HepG2 (cell line): ENCODE measurements at regions not wholly inside any gene's neighbourhood (a gene's known extent, or its start where the extent isn't known, plus 50 kb on each side); places are given as distances from the start of the nearest gene placed in this dataset.

Source experiments
- CTCF ChIP-seq: sonication (generic); formaldehyde crosslinking; IDR thresholded peaks from 2 replicates; pipeline ENCODE4 v1.5.0; 2020; ENCODE audit warnings: mild to moderate bottlenecking, missing genetic modification reagents, moderate library complexity
- EZH2 ChIP-seq: conservative IDR thresholded peaks from 2 replicates; pipeline ENCODE4 v1.6.1; 2012; ENCODE audit warnings: mild to moderate bottlenecking, low read depth, low read length, moderate library complexity
- PATZ1 ChIP-seq: sonication (generic); formaldehyde crosslinking; IDR thresholded peaks from 2 replicates; pipeline ENCODE4 v1.4.0; 2020; ENCODE audit warnings: missing genetic modification reagents
- POLR2A ChIP-seq, 2 experiments: IDR thresholded peaks; 2 replicates each; pipeline ENCODE4 v1.6.1; 2011; ENCODE audit warnings: low read depth in 2 of 2, low read length in 2 of 2, mild to moderate bottlenecking in 1 of 2, moderate library complexity in 1 of 2; ENCODE audit not compliant: insufficient read depth in 1 of 2
- SMARCE1 ChIP-seq: fragments of 450-650 bp; IDR thresholded peaks from 2 replicates; pipeline ENCODE4 v1.6.1; 2017; ENCODE audit warnings: borderline replicate concordance
- ZBTB8A ChIP-seq: sonication (generic); formaldehyde crosslinking; IDR thresholded peaks from 2 replicates; pipeline ENCODE4 v1.4.0; 2020; ENCODE audit warnings: mild to moderate bottlenecking, low read depth, missing genetic modification reagents, borderline replicate concordance
- ZNF264 ChIP-seq: sonication (generic); formaldehyde crosslinking; IDR thresholded peaks from 2 replicates; pipeline ENCODE4 v1.4.0; 2020; ENCODE audit warnings: missing genetic modification reagents

DNA sequence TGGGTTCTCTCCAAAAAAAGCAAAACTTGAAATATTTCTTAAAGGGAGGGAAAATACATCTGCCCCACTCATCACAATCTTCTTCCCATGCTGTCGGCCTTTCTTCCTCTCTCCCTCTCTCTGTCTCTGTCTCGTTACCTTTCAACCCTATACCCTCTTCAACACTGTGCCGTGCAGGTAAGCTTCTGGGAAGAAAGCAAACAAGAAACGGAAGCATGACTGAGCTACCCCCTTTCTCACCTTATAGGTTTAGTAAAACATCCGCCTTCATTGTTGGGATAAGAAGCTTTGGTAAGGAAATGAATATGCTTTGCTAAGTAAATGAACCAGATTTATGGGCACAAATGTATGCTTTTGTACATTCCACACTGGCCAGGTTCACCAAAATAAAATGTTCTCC, 63.0 kb downstream of the TMEM30B start:
- TF ChIP-seq POLR2A (IDR thresholded peaks at IDR 0.05; ENCODE audit: insufficient read depth in 1 of 2, low read depth in 2 of 2, low read length in 2 of 2): no peak
- TF ChIP-seq ZNF264: no peak
- TF ChIP-seq CTCF (CRISPR knock-in tag): no peak
- no peak for TF ChIP-seq SMARCE1
- no peak for TF ChIP-seq PATZ1 (CRISPR knock-in tag)
- TF ChIP-seq EZH2: no peak
- no peak for TF ChIP-seq ZBTB8A (CRISPR knock-in tag)
